ENCODE measurements at regions not wholly inside any gene's neighbourhood (a gene's known extent, or its start where the extent isn't known, plus 50 kb on each side); places are given as distances from the start of the nearest gene placed in this dataset.

DNA sequence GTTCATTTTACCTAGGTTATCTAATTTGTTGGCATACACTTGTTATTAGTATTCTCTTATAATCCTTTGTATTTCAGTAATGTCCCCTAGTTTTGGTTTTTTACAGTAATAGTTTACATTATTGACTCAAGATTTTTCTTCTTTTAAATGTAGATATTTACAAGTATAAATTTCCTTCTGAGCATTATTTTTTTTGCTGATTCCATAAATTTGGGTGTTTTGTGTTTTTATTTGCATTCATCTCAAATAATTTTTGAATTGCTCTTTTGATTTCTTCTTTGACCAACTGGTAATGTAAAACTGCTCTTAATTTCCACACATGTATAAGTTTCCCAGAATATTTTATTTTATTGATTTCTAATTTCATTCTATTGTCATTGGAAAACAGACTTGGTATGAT lies 68.1 kb downstream of the ESM1 start:
- no peak for TF ChIP-seq POLR2AphosphoS5 (IDR thresholded peaks at IDR 0.05)
- no peak for TF ChIP-seq POLR2A (IDR thresholded peaks at IDR 0.05; ENCODE audit: low read depth)

All from esophagus muscularis mucosa (tissue), 2 donors.